ENCODE measurements at regions not wholly inside any gene's neighbourhood (a gene's known extent, or its start where the extent isn't known, plus 50 kb on each side); places are given as distances from the start of the nearest gene placed in this dataset.

GRCh38 chr18:10050956-10051355 lies 137.1 kb downstream of the VAPA start:
- TF ChIP-seq, protein P1, sequence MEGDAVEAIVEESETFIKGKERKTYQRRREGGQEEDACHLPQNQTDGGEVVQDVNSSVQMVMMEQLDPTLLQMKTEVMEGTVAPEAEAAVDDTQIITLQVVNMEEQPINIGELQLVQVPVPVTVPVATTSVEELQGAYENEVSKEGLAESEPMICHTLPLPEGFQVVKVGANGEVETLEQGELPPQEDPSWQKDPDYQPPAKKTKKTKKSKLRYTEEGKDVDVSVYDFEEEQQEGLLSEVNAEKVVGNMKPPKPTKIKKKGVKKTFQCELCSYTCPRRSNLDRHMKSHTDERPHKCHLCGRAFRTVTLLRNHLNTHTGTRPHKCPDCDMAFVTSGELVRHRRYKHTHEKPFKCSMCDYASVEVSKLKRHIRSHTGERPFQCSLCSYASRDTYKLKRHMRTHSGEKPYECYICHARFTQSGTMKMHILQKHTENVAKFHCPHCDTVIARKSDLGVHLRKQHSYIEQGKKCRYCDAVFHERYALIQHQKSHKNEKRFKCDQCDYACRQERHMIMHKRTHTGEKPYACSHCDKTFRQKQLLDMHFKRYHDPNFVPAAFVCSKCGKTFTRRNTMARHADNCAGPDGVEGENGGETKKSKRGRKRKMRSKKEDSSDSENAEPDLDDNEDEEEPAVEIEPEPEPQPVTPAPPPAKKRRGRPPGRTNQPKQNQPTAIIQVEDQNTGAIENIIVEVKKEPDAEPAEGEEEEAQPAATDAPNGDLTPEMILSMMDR (IDR thresholded peaks at IDR 0.05 in 2 of 3, conservative IDR thresholded peaks at IDR 0.05 in 1 of 3; ENCODE audit: borderline replicate concordance in 1 of 3, insufficient read depth in 1 of 3, low read depth in 2 of 3, low read length in 2 of 3): no peak
- TF ChIP-seq POLR2A (IDR thresholded peaks at IDR 0.05; ENCODE audit: borderline replicate concordance, extremely low read depth, insufficient read depth, insufficient read length) (no peak), RAD21 (IDR thresholded peaks at IDR 0.05; ENCODE audit: low read depth) (no peak)
- TF ChIP-seq, protein P2, sequence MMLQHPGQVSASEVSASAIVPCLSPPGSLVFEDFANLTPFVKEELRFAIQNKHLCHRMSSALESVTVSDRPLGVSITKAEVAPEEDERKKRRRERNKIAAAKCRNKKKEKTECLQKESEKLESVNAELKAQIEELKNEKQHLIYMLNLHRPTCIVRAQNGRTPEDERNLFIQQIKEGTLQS (IDR thresholded peaks at IDR 0.05): no peak

Measured in HCT116 (cell line).